Kasumi-1 (cell line): ENCODE measurements at regions not wholly inside any gene's neighbourhood (a gene's known extent, or its start where the extent isn't known, plus 50 kb on each side); places are given as distances from the start of the nearest gene placed in this dataset.
"Not testable (repeated sequence)": the region's sequence is repeated elsewhere in the genome, so short reads cannot be mapped to it uniquely, and the experiment has no call there.

ENCODE experiments used
- DNase-seq, 2 experiments: peaks; one replicate each; lab custom pipeline; 2025; lab: John Stamatoyannopoulos, UW

- DNase-seq = no peak
Observed at GRCh38 chr20:63145156-63145555, 70.8 kb downstream of the YTHDF1 start.

- DNase-seq = no peak
Observed at GRCh38 chr20:63142933-63143332, 73.0 kb downstream of the YTHDF1 start.

- no peak for DNase-seq
Observed at GRCh38 chr20:63141531-63141930, 74.4 kb downstream of the YTHDF1 start.

DNA sequence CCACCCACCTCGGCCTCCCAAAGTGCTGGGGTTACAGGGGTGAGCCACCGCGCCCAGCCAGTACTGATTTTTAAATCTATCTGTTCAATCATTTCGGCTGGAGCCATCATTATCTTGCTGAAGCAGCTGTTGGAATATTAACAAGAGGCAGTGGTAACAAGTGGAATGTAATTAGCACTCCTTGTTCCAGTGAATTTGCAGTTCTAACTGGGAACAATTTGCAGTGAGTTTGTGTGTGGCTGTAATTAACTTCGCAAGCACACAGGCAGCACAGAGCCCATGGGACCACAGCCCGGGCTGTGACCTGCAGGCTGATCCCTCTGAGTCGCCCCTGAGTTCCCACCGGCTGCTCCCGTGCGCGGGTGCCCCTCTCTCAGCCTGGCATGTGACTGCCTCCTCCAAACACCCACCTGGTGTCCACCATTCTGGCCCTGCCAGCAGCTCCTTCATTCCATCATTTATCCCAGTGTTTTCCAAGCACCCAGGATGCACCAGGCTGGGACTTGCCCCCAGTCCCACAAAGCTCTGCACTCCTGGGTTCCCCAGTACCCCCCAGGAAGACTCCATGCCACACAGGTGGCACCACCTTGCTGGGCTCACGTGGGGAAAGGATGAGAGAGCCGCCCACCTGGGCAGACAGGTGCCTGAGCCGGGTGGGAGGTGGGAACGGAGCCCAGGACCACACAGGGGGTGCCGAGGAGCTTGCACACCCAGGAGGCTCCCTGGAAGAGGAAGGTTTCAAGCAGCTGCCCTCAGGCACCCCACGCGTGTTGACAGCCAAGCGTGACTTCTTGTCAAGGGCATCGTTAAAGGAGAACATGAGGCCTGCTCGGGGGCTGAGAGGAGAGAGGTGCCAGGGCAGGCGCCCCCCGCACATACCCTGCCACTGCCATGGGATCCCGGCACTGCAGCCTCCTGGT lies 75.2 kb downstream of the YTHDF1 start:
- DNase-seq = no peak

- DNase-seq = no peak
Observed at GRCh38 chr20:63139837-63140236, 76.1 kb downstream of the YTHDF1 start.

DNA sequence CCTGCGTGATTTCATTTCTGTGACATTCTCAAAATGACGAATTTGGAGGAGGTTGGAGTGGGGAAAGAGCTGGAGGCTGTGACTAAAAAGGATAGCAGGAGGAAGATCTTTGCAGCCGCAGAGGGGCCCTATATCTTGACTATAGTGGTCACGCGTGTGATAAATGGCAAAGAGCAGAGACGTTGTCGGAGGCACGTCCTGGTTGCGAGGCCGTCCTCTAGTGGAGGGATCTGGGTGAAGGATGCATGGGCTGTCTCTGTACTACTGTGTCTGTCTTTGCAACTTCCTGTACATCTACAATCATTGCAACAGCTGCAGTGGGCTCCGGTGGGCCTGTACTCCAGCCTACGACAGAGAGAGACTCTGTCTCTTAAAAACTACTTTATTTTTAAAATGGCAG lies 76.6 kb downstream of the YTHDF1 start:
- DNase-seq = no peak

- DNase-seq = no peak
Observed at GRCh38 chr20:63138855-63139341, 77.0 kb downstream of the YTHDF1 start.

DNA sequence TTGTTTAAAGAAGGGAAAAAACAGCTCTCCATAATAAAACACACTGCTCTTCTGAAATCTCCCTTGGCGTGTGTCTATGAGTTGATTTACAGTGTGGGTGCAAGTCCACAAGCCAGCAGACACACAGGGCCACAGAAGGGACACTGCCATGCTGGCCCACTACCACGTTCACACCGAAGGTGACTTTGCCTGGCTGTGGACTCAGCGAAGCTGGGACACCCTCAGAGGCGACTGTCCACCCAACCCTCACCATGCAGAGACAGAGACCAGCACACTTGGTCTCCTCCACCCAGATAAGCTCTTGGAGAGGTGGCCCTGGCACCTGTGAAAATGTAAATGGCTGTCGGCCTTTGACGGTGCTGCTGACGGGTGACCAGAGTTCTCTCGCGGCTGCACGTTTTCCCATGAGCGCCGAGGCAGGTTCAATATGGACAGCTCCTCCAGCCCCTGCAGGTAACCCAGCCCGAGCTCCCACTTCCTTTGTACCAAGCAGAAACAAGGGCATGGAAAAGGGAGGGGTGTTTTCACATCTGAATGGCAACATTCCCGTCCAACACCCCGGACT lies 78.0 kb downstream of the YTHDF1 start:
- DNase-seq = no peak

DNA sequence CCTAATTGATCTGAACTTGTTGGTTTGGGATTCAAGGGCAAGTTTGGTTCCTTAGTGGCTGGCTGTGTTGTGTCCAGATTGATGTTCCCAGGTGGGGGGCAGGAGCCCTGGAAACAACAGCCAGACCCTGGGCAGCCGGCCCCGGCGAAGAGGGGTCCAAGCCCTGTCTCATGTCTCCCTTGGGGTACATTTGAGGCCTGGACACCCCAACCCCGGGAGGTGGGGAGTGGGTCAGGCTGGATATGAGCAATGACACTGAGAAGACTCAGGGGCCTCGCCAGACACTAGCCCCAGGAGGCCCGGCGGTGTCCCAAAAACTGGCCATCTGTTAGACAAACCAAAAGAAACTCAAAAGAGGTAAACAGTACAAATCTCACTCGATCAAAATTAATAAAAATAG lies 79.6 kb downstream of the YTHDF1 start:
- no peak for DNase-seq

- DNase-seq = no peak
Observed at GRCh38 chr20:63135411-63135810, 80.5 kb downstream of the YTHDF1 start.

- DNase-seq = not testable (repeated sequence)
Observed at GRCh38 chr20:63134711-63135361, 81.1 kb downstream of the YTHDF1 start.

- no peak for DNase-seq
Observed at GRCh38 chr20:63134201-63134612, 81.7 kb downstream of the YTHDF1 start.

DNA sequence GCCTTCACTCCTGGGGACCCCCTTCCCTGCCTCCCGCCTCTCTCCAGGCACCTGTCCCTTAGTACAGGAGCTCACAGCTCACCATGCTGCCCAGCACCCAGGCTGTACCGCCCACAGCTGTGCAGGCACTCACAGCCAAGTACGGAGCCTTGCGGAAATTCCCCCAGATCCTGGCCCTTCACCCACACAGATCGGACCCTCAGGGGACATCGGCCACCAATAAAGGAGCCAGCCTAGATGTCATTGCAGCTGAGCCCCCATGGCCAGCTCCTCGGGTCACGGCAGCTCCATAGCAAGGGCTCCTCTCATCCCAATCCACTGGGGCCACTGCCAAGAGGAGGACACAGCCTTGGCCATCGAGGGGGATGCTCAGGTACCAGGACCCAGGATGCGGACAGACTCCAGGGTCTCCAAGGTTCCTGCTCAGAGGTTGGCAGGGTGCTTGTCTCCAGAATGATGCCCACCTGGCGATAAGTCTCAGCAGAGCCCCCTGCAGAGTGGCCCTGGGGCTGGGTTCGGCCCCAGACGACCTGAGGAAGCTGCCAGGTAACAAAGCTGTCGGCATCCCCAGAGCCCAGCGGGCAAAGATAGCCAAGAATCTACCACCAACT lies 82.3 kb downstream of the YTHDF1 start:
- DNase-seq = no peak

- no peak for DNase-seq
Observed at GRCh38 chr20:63132715-63133471, 83.0 kb downstream of the YTHDF1 start.

- DNase-seq = no peak
Observed at GRCh38 chr20:63132131-63132714, 83.7 kb downstream of the YTHDF1 start.

GRCh38 chr20:63130658-63131577 lies 85.0 kb downstream of the YTHDF1 start:
- no peak for DNase-seq

GRCh38 chr20:63129991-63130657 lies 85.8 kb downstream of the YTHDF1 start:
- DNase-seq = no peak

GRCh38 chr20:63129376-63129965 lies 86.5 kb downstream of the YTHDF1 start:
- DNase-seq = no peak

DNA sequence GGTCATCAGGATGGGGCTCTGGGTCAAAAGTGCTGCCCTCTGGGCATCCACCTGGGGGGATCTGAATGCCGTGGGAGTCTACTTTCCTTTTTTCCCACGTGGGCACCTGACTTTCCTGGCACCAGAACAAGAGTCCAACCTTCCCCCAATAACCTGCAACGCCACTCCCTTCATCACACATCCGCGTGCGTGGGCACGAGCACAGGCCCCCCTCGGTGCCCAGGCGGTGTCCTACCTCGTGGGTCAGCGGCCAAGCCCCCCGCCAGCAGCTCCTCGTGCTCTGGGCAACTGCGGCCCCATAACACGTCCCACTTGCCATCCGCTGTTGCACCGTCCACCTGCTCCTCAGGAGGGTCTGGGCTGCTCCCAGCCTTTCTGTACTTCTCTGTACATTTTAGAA lies 87.0 kb downstream of the YTHDF1 start:
- DNase-seq = no peak
